Muscle of leg (tissue), 3 donors: ENCODE measurements at regions not wholly inside any gene's neighbourhood (a gene's known extent, or its start where the extent isn't known, plus 50 kb on each side); places are given as distances from the start of the nearest gene placed in this dataset.

Experiments
- DNase-seq: peaks from one replicate; pipeline ENCODE4 v3.0.0; 2013
- H3K27ac ChIP-seq: one replicate; pipeline ENCODE4 v1.5.1; 2013; ENCODE audit warnings: mild to moderate bottlenecking, low read length, control low read depth
- H3K27me3 ChIP-seq: one replicate; pipeline ENCODE4 v1.6.1; 2013; ENCODE audit warnings: low read length; ENCODE audit not compliant: control insufficient read depth, insufficient read depth
- H3K36me3 ChIP-seq: one replicate; pipeline ENCODE4 v1.6.1; 2013; ENCODE audit warnings: low read length; ENCODE audit not compliant: control insufficient read depth, insufficient read depth
- H3K4me1 ChIP-seq: one replicate; pipeline ENCODE4 v1.6.1; 2013; ENCODE audit warnings: low read length; ENCODE audit not compliant: control insufficient read depth, insufficient read depth
- H3K4me3 ChIP-seq: one replicate; pipeline ENCODE4 v1.5.1; 2013; ENCODE audit warnings: low read length, control low read depth
- H3K9me3 ChIP-seq: replicated peaks from 2 replicates; pipeline ENCODE4 v1.6.1; 2013; ENCODE audit warnings: low read depth, low read length; ENCODE audit not compliant: control insufficient read depth
- WGBS: methylation state at CpG from one replicate; pipeline ENCODE4 v1.1.5; 2013; ENCODE audit warnings: missing lambda C conversion rate; ENCODE audit not compliant: insufficient coverage; 5-methylcytosine and 5-hydroxymethylcytosine counted together

- 56% methylated on average over 4 of the region's 6 CpGs for WGBS
- no peak overlapping the region for H3K27ac ChIP-seq
- DNase-seq: no peak
These were observed 272.0 kb downstream of the MYCN start for GRCh38 chr2:16212321-16212720.

GRCh38 chr2:16211341-16211740, 271.0 kb downstream of the MYCN start:
- H3K27me3 ChIP-seq: peaks cover 2% of the 10 kb centered on the region
- no CpG with 5 or more reads among the region's 4 CpGs for WGBS
- no peak for DNase-seq
- no peak overlapping the region for H3K4me3 ChIP-seq
- peaks cover 11% of the 10 kb centered on the region for H3K4me1 ChIP-seq
- no peaks in the 10 kb centered on the region for H3K9me3 ChIP-seq
- H3K36me3 ChIP-seq: no peaks in the 10 kb centered on the region
- no peak overlapping the region for H3K27ac ChIP-seq

More at GRCh38 chr2:16212321-16212720, 272.0 kb downstream of the MYCN start:
- Histone ChIP-seq H3K4me3 (no peak overlapping the region), H3K27me3 (peaks cover 2% of the 10 kb centered on the region), H3K4me1 (peaks cover 13% of the 10 kb centered on the region), H3K36me3 (no peaks in the 10 kb centered on the region), H3K9me3 (no peaks in the 10 kb centered on the region)

- no peak overlapping the region for H3K4me3 ChIP-seq
- no peaks in the 10 kb centered on the region for H3K9me3 ChIP-seq
- H3K36me3 ChIP-seq: no peaks in the 10 kb centered on the region
- 35% methylated on average over 1 of the region's 2 CpGs for WGBS
- H3K4me1 ChIP-seq: peaks cover 10% of the 10 kb centered on the region
- no peak overlapping the region for H3K27ac ChIP-seq
- DNase-seq: no peak
- peaks cover 2% of the 10 kb centered on the region for H3K27me3 ChIP-seq
These were observed 270.5 kb downstream of the MYCN start for GRCh38 chr2:16210841-16211240.

- Histone ChIP-seq H3K27me3 (peaks cover 2% of the 10 kb centered on the region), H3K27ac (no peak overlapping the region)
- WGBS: 38% methylated on average over 1 of the region's 1 CpG
These were observed 269.4 kb downstream of the MYCN start for GRCh38 chr2:16209799-16210198.

GRCh38 chr2:16208921-16209320, 268.6 kb downstream of the MYCN start:
- H3K9me3 ChIP-seq: no peaks in the 10 kb centered on the region
- DNase-seq: no peak
- peaks cover 2% of the 10 kb centered on the region for H3K27me3 ChIP-seq
- H3K36me3 ChIP-seq: no peaks in the 10 kb centered on the region
- no peak overlapping the region for H3K4me3 ChIP-seq
- WGBS: no CpG with 5 or more reads among the region's 1 CpG
- H3K4me1 ChIP-seq: peaks cover 24% of the 10 kb centered on the region
- H3K27ac ChIP-seq: no peak overlapping the region

More at GRCh38 chr2:16209799-16210198, 269.4 kb downstream of the MYCN start:
- H3K36me3 ChIP-seq: no peaks in the 10 kb centered on the region
- H3K4me3 ChIP-seq: no peak overlapping the region
- H3K4me1 ChIP-seq: peaks cover 15% of the 10 kb centered on the region
- no peak for DNase-seq
- no peaks in the 10 kb centered on the region for H3K9me3 ChIP-seq

- Histone ChIP-seq H3K4me1 (peaks cover 24% of the 10 kb centered on the region), H3K27ac (no peak overlapping the region), H3K36me3 (no peaks in the 10 kb centered on the region), H3K4me3 (no peak overlapping the region), H3K9me3 (no peaks in the 10 kb centered on the region), H3K27me3 (peaks cover 2% of the 10 kb centered on the region)
- no peak for DNase-seq
- 70% methylated on average over 5 of the region's 6 CpGs for WGBS
These were observed 268.0 kb downstream of the MYCN start for GRCh38 chr2:16208241-16208797.

GRCh38 chr2:16207611-16208010, 267.3 kb downstream of the MYCN start:
- no peaks in the 10 kb centered on the region for H3K36me3 ChIP-seq
- no peaks in the 10 kb centered on the region for H3K9me3 ChIP-seq
- H3K4me1 ChIP-seq: peaks cover 27% of the 10 kb centered on the region
- H3K4me3 ChIP-seq: no peak overlapping the region
- no peak overlapping the region for H3K27ac ChIP-seq
- WGBS: 56% methylated on average over 2 of the region's 2 CpGs
- no peak for DNase-seq
- H3K27me3 ChIP-seq: peaks cover 2% of the 10 kb centered on the region

- no peaks in the 10 kb centered on the region for H3K9me3 ChIP-seq
- no peak overlapping the region for H3K4me3 ChIP-seq
- H3K36me3 ChIP-seq: no peaks in the 10 kb centered on the region
- H3K27me3 ChIP-seq: peaks cover 2% of the 10 kb centered on the region
- 100% methylated on average over 2 of the region's 3 CpGs for WGBS
- DNase-seq: no peak
- no peak overlapping the region for H3K27ac ChIP-seq
- H3K4me1 ChIP-seq: peaks cover 32% of the 10 kb centered on the region
These were observed 266.8 kb downstream of the MYCN start for GRCh38 chr2:16207151-16207550.

GRCh38 chr2:16206191-16206944, 266.0 kb downstream of the MYCN start:
- no peak for DNase-seq
- Histone ChIP-seq H3K9me3 (no peaks in the 10 kb centered on the region), H3K27ac (no peak overlapping the region), H3K36me3 (no peaks in the 10 kb centered on the region), H3K4me1 (peaks cover 36% of the 10 kb centered on the region), H3K4me3 (no peak overlapping the region), H3K27me3 (peaks cover 2% of the 10 kb centered on the region)
- WGBS: 49% methylated on average over 2 of the region's 4 CpGs

- Histone ChIP-seq H3K4me3 (no peak overlapping the region), H3K27ac (no peak overlapping the region), H3K9me3 (no peaks in the 10 kb centered on the region), H3K4me1 (peaks cover 36% of the 10 kb centered on the region), H3K27me3 (peaks cover 2% of the 10 kb centered on the region), H3K36me3 (no peaks in the 10 kb centered on the region)
- 67% methylated on average over 1 of the region's 2 CpGs for WGBS
- no peak for DNase-seq
These were observed 265.3 kb downstream of the MYCN start for GRCh38 chr2:16205631-16206030.
